ENCODE measurements at regions not wholly inside any gene's neighbourhood (a gene's known extent, or its start where the extent isn't known, plus 50 kb on each side); places are given as distances from the start of the nearest gene placed in this dataset.

DNA sequence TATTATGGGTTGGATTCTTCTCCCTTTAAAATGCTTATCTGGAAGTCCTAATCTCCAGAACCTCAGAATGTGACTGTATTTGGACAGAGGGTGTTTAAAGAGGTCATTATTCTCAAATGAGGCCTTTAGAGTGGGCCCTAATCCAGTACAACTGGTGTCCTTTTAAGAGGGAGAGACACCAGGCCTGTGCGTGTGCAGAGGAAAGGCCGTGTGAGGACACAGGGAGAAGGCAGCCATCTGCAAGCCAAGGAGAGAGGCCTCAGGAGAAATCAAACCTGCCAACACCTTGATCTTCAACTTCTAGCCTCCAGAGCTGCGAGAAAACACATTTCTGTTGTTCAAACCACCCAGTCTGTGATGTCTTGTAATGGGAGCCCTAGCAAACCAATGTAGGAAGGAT is 235.4 kb upstream of the MYO3A start:
- Histone ChIP-seq H3K27ac (peak overlapping the region in 3 of 11 experiments; percentile 1 to 38 (median 29); a peak in 2 of 22 replicates), H3K4me3 (no peak overlapping the region), H3K36me3 (no peaks in the 10 kb centered on the region), H3K4me1 (peaks cover 19 to 41% (median 36%) of the 10 kb centered on the region in 10 experiments), H4K20me1 (no peaks in the 10 kb centered on the region; a peak in 1 of 22 replicates), H3K4me2 (peak overlapping the region in 8 of 11 experiments; percentile 2 to 50 (median 28); a peak in 9 of 22 replicates), H3K9ac (no peak overlapping the region), H3K9me3 (replicated peaks in 1 of 11) (no peaks in the 10 kb centered on the region), H3K27me3 (no peaks in the 10 kb centered on the region)
- no peak for TF ChIP-seq Cebpa-rat (IDR thresholded peaks at IDR 0.05)

DNA sequence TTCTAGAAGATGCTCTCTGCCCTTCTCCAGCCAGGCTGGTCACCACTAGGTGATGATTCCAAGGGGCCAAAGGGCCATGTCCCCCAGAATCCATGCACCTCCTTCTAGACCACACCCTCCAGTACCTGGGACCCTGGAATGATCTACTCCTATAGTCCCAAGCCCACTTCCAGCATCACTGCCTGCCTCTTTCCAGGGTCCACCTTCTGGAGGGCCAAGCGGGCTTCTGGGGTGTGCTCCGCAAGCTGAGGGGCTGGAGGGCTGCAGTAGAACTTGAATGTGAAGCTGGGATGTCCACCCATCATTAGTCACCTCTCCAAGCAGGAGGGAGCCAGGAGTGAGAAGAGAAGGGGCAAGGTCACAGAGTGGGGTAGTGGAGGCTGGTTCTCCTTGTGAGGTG is 234.4 kb upstream of the MYO3A start:
- H3K27me3 ChIP-seq, result no peaks in the 10 kb centered on the region
- H3K27ac ChIP-seq, result no peak overlapping the region
- H3K9ac ChIP-seq, result no peak overlapping the region
- H4K20me1 ChIP-seq, result no peaks in the 10 kb centered on the region; a peak in 1 of 22 replicates
- no peak overlapping the region for H3K4me3 ChIP-seq
- H3K9me3 ChIP-seq (replicated peaks in 1 of 11), result no peaks in the 10 kb centered on the region
- H3K36me3 ChIP-seq, result no peaks in the 10 kb centered on the region
- no peak for TF ChIP-seq Cebpa-rat (IDR thresholded peaks at IDR 0.05)
- peaks cover 13 to 32% (median 26%) of the 10 kb centered on the region in 10 experiments for H3K4me1 ChIP-seq
- H3K4me2 ChIP-seq, result no peak overlapping the region

DNA sequence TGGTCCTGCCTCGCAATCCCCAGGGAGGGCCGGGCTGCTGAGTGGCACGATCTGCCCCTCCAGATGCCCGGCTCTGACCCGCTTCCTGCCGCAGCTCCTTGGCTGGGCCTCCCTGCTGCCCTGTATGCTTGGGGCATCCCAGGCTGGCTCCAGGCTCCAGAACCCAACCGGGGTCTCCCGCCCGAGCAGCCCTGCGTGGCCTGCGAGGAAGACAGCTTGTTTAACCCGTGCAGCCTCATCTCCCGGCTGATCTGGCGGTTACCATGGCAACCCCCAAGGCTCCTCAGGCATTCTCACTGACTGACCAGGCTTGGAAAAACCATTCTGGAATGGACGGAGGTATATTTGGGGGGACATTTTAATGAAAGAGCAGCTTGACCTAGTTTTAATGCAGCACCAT is 232.4 kb upstream of the MYO3A start:
- H4K20me1 ChIP-seq, result no peaks in the 10 kb centered on the region; a peak in 1 of 22 replicates
- peaks cover 0 to 13% (median 7%) of the 10 kb centered on the region in 10 experiments; a peak in 6 of 20 replicates for H3K4me1 ChIP-seq
- no peak overlapping the region for H3K27ac ChIP-seq
- H3K9ac ChIP-seq, result no peak overlapping the region
- no peaks in the 10 kb centered on the region for H3K27me3 ChIP-seq
- TF ChIP-seq Cebpa-rat (IDR thresholded peaks at IDR 0.05), result no peak
- H3K36me3 ChIP-seq, result no peaks in the 10 kb centered on the region
- no peak overlapping the region for H3K4me3 ChIP-seq
- no peaks in the 10 kb centered on the region for H3K9me3 ChIP-seq (replicated peaks in 1 of 11)
- H3K4me2 ChIP-seq, result no peak overlapping the region

DNA sequence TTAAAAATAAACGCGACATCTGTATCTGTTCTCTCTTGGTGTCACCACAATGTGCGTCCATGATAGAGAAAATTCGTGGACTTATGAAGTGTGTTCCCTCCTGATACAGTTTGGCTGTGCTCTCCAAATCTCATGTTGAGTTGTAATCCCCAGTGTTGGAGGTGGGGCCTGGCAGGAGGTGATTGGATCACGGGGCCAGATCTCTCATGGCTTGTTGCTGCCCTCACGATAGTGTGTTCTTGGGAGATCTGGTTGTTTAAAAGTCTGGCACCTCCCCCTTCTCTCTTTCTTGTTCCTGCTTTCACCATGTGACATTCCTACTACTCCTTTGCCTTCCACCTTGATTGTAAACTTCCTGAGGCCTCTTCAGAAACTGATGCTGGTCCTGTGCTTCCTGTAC is 229.4 kb upstream of the MYO3A start:
- no peaks in the 10 kb centered on the region for H3K27me3 ChIP-seq
- no peak overlapping the region for H3K27ac ChIP-seq

DNA sequence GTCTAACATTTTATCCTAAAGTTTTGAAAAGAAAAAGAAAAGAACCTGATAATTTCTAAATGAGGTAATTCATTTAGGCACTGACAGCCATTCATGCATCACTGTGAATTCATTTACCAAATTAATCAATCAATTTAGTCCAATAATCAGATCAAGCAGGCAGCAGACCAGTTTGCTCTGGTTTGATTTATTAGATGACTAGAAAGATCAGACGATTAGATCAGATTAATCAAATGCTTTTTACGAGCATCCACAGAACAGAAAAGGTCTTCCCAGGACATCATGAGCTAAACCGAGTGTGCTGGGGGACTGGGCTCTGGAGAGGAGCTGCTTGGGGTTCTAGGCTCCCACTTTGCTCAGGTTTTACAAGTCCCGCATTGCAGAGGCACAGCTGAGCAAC is 226.5 kb upstream of the MYO3A start:
- Histone ChIP-seq H3K4me3 (no peak overlapping the region), H3K4me1 (no peaks in the 10 kb centered on the region), H4K20me1 (no peaks in the 10 kb centered on the region), H3K4me2 (no peak overlapping the region), H3K9ac (no peak overlapping the region), H3K9me3 (replicated peaks in 1 of 11) (peaks cover 0 to 5% (median 0%) of the 10 kb centered on the region in 11 experiments; a peak in 1 of 22 replicates), H3K27me3 (no peaks in the 10 kb centered on the region), H3K27ac (no peak overlapping the region), H3K36me3 (no peaks in the 10 kb centered on the region)
- no peak for TF ChIP-seq Cebpa-rat (IDR thresholded peaks at IDR 0.05)

More for the DNA sequence above, 229.4 kb upstream of the MYO3A start:
- Histone ChIP-seq H3K9ac (no peak overlapping the region), H3K4me2 (no peak overlapping the region), H3K4me1 (0 out of 20 replicates have a peak, but pooled peaks cover 0 to 8% (median 0%) of the 10 kb centered on the region in 10 experiments), H3K36me3 (no peaks in the 10 kb centered on the region), H3K4me3 (no peak overlapping the region), H3K9me3 (replicated peaks in 1 of 11) (no peaks in the 10 kb centered on the region), H4K20me1 (no peaks in the 10 kb centered on the region; a peak in 1 of 22 replicates)
- no peak for TF ChIP-seq Cebpa-rat (IDR thresholded peaks at IDR 0.05)

DNA sequence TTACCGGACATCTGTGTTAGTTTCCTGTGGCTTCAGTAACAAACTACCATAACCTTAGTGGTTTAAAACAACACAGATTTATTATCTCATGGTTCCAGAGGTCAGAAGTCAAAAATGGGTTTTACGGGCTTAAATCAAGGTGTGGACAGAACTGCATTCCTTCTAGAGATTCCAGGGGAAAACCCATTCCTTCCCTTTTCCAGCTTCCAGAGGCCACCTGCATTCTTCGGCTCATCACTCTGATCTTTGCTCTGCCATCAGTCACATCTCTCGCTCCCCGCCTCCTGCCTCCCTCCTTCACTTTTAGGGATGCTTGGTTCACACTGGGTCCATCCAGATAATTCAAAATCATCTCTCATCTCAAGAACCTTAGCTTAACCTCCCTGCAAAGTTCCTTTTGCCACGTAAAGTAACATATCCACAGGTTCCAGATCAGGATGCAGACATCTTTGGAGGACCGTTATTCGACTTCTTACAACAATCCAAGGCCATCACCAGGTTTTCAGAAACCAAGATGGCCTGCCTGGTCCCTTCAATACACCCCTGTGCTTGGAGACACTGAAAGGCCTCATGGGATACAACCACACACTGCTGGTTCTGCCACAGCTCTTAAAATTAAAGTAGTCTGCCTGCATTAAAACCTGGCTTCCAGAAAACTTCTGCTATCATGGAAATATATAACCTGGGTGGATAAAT is 225.9 kb upstream of the MYO3A start:
- Histone ChIP-seq H3K4me2 (no peak overlapping the region), H3K27me3 (no peaks in the 10 kb centered on the region), H3K9me3 (replicated peaks in 1 of 11) (peaks cover 0 to 5% (median 0%) of the 10 kb centered on the region in 11 experiments; a peak in 1 of 22 replicates), H3K4me1 (no peaks in the 10 kb centered on the region), H3K36me3 (no peaks in the 10 kb centered on the region), H4K20me1 (no peaks in the 10 kb centered on the region), H3K9ac (no peak overlapping the region), H3K4me3 (no peak overlapping the region), H3K27ac (no peak overlapping the region)
- TF ChIP-seq Cebpa-rat (IDR thresholded peaks at IDR 0.05), result no peak

DNA sequence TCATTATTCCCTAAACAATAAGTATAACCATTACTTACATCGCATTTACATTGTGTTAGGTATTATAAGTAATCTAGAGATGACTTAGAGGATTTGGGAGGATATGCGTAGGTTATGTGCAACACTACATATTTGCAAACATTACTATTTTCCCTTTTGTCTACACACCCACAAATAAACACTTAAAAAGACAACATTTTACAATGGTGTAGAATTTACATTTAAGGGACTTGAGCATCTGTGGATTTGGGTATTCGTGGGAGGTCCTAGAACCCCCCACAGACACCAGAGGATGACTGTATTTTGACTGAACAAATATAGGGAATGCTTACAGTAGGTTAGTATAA is 220.2 kb upstream of the MYO3A start:
- no peak overlapping the region for H3K4me3 ChIP-seq
- peaks cover 0 to 6% (median 0%) of the 10 kb centered on the region in 11 experiments; a peak in 2 of 22 replicates for H3K9me3 ChIP-seq (replicated peaks in 1 of 11)
- no peak overlapping the region for H3K9ac ChIP-seq
- H4K20me1 ChIP-seq, result no peaks in the 10 kb centered on the region
- no peaks in the 10 kb centered on the region for H3K36me3 ChIP-seq
- H3K27me3 ChIP-seq, result no peaks in the 10 kb centered on the region
- no peak for TF ChIP-seq Cebpa-rat (IDR thresholded peaks at IDR 0.05)
- no peak overlapping the region for H3K27ac ChIP-seq
- H3K4me2 ChIP-seq, result no peak overlapping the region
- H3K4me1 ChIP-seq, result peaks cover 0 to 11% (median 6%) of the 10 kb centered on the region in 10 experiments; a peak in 13 of 20 replicates

DNA sequence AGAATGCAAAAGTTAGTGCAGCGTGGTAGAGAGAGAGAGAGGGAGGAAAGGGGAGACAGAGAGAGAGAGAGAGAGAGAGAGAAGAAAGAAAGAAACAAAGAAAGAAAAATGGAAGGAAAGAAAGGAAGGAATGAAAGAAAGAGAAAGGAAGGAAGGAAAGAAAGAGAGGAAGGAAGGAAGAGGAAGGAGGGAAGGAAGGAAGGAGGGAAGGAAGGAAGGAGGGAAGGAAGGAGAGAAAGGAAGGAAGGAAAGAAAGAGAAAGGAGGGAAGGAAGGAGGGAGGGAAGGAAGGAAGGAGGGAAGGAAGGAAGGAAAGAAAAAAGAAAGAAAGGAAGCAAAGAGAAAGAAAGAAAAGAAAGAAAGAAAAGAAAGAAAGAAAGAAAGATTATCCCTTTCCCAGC is 209.8 kb upstream of the MYO3A start:
- no peaks in the 10 kb centered on the region for H4K20me1 ChIP-seq
- H3K4me2 ChIP-seq, result no peak overlapping the region
- H3K27me3 ChIP-seq, result no peaks in the 10 kb centered on the region
- H3K27ac ChIP-seq, result no peak overlapping the region
- TF ChIP-seq Cebpa-rat (IDR thresholded peaks at IDR 0.05), result no peak
- H3K36me3 ChIP-seq, result no peaks in the 10 kb centered on the region
- H3K9me3 ChIP-seq (replicated peaks in 1 of 11), result no peaks in the 10 kb centered on the region
- H3K9ac ChIP-seq, result no peak overlapping the region
- H3K4me3 ChIP-seq, result no peak overlapping the region
- H3K4me1 ChIP-seq, result peaks cover 0 to 7% (median 0%) of the 10 kb centered on the region in 10 experiments; a peak in 4 of 20 replicates

DNA sequence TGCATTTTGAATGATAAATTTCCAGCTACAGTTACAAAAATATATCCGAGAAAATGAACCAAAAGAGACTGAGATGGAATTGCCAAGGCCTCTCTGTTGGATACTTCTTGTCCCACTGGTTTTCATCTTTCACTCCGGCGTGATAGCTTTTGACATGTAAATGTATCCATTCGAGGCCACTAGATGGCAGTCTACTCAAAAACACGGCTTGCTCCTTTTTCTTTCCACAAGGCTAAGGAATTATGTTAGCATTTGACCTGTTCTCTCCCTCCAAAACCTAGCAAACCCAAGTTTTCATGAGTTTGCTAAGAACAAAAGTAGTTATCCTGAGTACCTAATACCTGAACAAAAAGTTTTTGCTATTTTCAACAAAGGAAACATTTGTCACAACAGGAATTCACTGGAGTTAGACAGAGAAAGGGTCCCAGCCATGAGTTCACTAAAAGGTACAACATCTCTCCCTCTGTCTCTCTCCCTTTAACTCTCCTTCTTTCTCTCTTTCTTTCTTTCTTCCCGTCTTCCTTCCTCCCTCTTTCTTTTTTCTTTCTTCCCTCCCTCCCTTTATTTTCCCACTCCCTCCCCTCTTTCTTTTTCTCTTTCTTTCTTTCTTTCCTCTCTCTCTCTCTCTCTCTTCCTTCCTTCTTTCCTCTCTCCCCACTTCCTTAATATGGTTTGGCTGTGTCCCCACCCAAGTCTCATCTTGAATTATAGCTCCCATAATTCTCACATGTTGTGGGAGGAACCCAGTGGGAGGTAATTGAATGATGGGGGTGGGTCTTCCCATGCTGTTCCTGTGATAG is 207.9 kb upstream of the MYO3A start:
- no peak overlapping the region for H3K9ac ChIP-seq
- peaks cover 0 to 7% (median 0%) of the 10 kb centered on the region in 10 experiments; a peak in 4 of 20 replicates for H3K4me1 ChIP-seq
- no peaks in the 10 kb centered on the region for H3K9me3 ChIP-seq (replicated peaks in 1 of 11)
- no peak overlapping the region for H3K4me3 ChIP-seq
- H4K20me1 ChIP-seq, result no peaks in the 10 kb centered on the region
- no peaks in the 10 kb centered on the region for H3K36me3 ChIP-seq
- H3K27ac ChIP-seq, result no peak overlapping the region
- H3K4me2 ChIP-seq, result peak overlapping the region in 1 of 11 experiments; percentile 12; a peak in 1 of 22 replicates
- H3K27me3 ChIP-seq, result no peaks in the 10 kb centered on the region
- TF ChIP-seq Cebpa-rat (IDR thresholded peaks at IDR 0.05), result no peak

Measured in BLaER1 treated with 17β-estradiol and CSF1 and Interleukin-3, amounts not matched to agents 10 nM and 100 nM (cell line).